ENCODE measurements at regions not wholly inside any gene's neighbourhood (a gene's known extent, or its start where the extent isn't known, plus 50 kb on each side); places are given as distances from the start of the nearest gene placed in this dataset.

GRCh38 chr10:29109707-29110571, 178.9 kb upstream of the LYZL1 start:
- no peak overlapping the region for H2AFZ ChIP-seq (ENCODE audit: low read length)
- H3K4me1 ChIP-seq (ENCODE audit: insufficient read depth, low read length) = peaks cover 15% of the 10 kb centered on the region

GRCh38 chr10:29112827-29113615, 175.8 kb upstream of the LYZL1 start:
- Histone ChIP-seq H3K4me2 (ENCODE audit: insufficient read depth, low read length) (no peak overlapping the region), H3K79me2 (ENCODE audit: insufficient read depth, low read length) (no peaks in the 10 kb centered on the region), H3K27ac (ENCODE audit: low read depth, low read length) (no peak overlapping the region), H2AFZ (ENCODE audit: low read length) (no peak overlapping the region), H3K4me3 (ENCODE audit: insufficient read depth, low read length) (no peak overlapping the region), H3K36me3 (ENCODE audit: insufficient read depth, low read length) (no peaks in the 10 kb centered on the region), H4K20me1 (ENCODE audit: insufficient read depth, low read length) (no peaks in the 10 kb centered on the region), H3K9me3 (ENCODE audit: low read depth, low read length) (peaks cover 3% of the 10 kb centered on the region), H3K4me1 (ENCODE audit: insufficient read depth, low read length) (no peaks in the 10 kb centered on the region), H3K27me3 (ENCODE audit: insufficient read depth, low read length) (peaks cover 46% of the 10 kb centered on the region)
- DNase-seq (ENCODE audit: insufficient read length, low spot score, missing footprints) = no peak
- TF ChIP-seq CTCF (IDR thresholded peaks at IDR 0.05; ENCODE audit: extremely low read depth, low read depth, low read length) = no peak

More at GRCh38 chr10:29109707-29110571, 178.9 kb upstream of the LYZL1 start:
- H3K27ac ChIP-seq (ENCODE audit: low read depth, low read length) = no peak overlapping the region
- no peak for TF ChIP-seq CTCF (IDR thresholded peaks at IDR 0.05; ENCODE audit: extremely low read depth, low read depth, low read length)
- no peak overlapping the region for H3K4me3 ChIP-seq (ENCODE audit: insufficient read depth, low read length)
- peaks cover 32% of the 10 kb centered on the region for H3K27me3 ChIP-seq (ENCODE audit: insufficient read depth, low read length)
- no peaks in the 10 kb centered on the region for H3K79me2 ChIP-seq (ENCODE audit: insufficient read depth, low read length)
- no peak overlapping the region for H3K4me2 ChIP-seq (ENCODE audit: insufficient read depth, low read length)
- H4K20me1 ChIP-seq (ENCODE audit: insufficient read depth, low read length) = no peaks in the 10 kb centered on the region
- H3K36me3 ChIP-seq (ENCODE audit: insufficient read depth, low read length) = no peaks in the 10 kb centered on the region
- no peak for DNase-seq (ENCODE audit: insufficient read length, low spot score, missing footprints)
- H3K9me3 ChIP-seq (ENCODE audit: low read depth, low read length) = no peaks in the 10 kb centered on the region

GRCh38 chr10:29113616-29113945, 175.3 kb upstream of the LYZL1 start:
- no peak for TF ChIP-seq CTCF (IDR thresholded peaks at IDR 0.05; ENCODE audit: extremely low read depth, low read depth, low read length)
- H3K27ac ChIP-seq (ENCODE audit: low read depth, low read length) = no peak overlapping the region
- H3K27me3 ChIP-seq (ENCODE audit: insufficient read depth, low read length) = peaks cover 46% of the 10 kb centered on the region
- DNase-seq (ENCODE audit: insufficient read length, low spot score, missing footprints) = no peak
- H3K36me3 ChIP-seq (ENCODE audit: insufficient read depth, low read length) = no peaks in the 10 kb centered on the region
- no peaks in the 10 kb centered on the region for H4K20me1 ChIP-seq (ENCODE audit: insufficient read depth, low read length)
- H3K79me2 ChIP-seq (ENCODE audit: insufficient read depth, low read length) = no peaks in the 10 kb centered on the region
- H3K4me2 ChIP-seq (ENCODE audit: insufficient read depth, low read length) = no peak overlapping the region
- H3K4me3 ChIP-seq (ENCODE audit: insufficient read depth, low read length) = no peak overlapping the region
- H2AFZ ChIP-seq (ENCODE audit: low read length) = no peak overlapping the region
- no peaks in the 10 kb centered on the region for H3K4me1 ChIP-seq (ENCODE audit: insufficient read depth, low read length)
- H3K9me3 ChIP-seq (ENCODE audit: low read depth, low read length) = peaks cover 3% of the 10 kb centered on the region

- no peak for TF ChIP-seq CTCF (IDR thresholded peaks at IDR 0.05; ENCODE audit: extremely low read depth, low read depth, low read length)
- no peaks in the 10 kb centered on the region for H3K36me3 ChIP-seq (ENCODE audit: insufficient read depth, low read length)
- H4K20me1 ChIP-seq (ENCODE audit: insufficient read depth, low read length) = no peaks in the 10 kb centered on the region
- no peaks in the 10 kb centered on the region for H3K79me2 ChIP-seq (ENCODE audit: insufficient read depth, low read length)
- no peak overlapping the region for H3K27ac ChIP-seq (ENCODE audit: low read depth, low read length)
- H3K9me3 ChIP-seq (ENCODE audit: low read depth, low read length) = peaks cover 3% of the 10 kb centered on the region
- no peak overlapping the region for H3K4me2 ChIP-seq (ENCODE audit: insufficient read depth, low read length)
- H3K4me3 ChIP-seq (ENCODE audit: insufficient read depth, low read length) = no peak overlapping the region
- DNase-seq (ENCODE audit: insufficient read length, low spot score, missing footprints) = no peak
- H3K4me1 ChIP-seq (ENCODE audit: insufficient read depth, low read length) = no peaks in the 10 kb centered on the region
- H3K27me3 ChIP-seq (ENCODE audit: insufficient read depth, low read length) = peaks cover 44% of the 10 kb centered on the region
- H2AFZ ChIP-seq (ENCODE audit: low read length) = no peak overlapping the region
Observed at GRCh38 chr10:29114141-29114540, 174.7 kb upstream of the LYZL1 start.

Data from osteoblast (primary cell).